ENCODE measurements at regions not wholly inside any gene's neighbourhood (a gene's known extent, or its start where the extent isn't known, plus 50 kb on each side); places are given as distances from the start of the nearest gene placed in this dataset.
"Not testable (repeated sequence)": the region's sequence is repeated elsewhere in the genome, so short reads cannot be mapped to it uniquely, and the experiment has no call there.

- not testable (repeated sequence) for H3K9me3 Mint-ChIP-seq; H3K4me3 Mint-ChIP-seq; H3K36me3 Mint-ChIP-seq (ENCODE audit: low read depth); H3K27ac Mint-ChIP-seq; H3K27me3 Mint-ChIP-seq
- H3K4me1 Mint-ChIP-seq (ENCODE audit: low read depth), result peaks cover 10% of the 10 kb centered on the region
Measured at GRCh38 chr2:111375320-111375883, 254.7 kb downstream of the BCL2L11 start.

- H3K9me3 Mint-ChIP-seq; H3K4me3 Mint-ChIP-seq; H3K27ac Mint-ChIP-seq; H3K27me3 Mint-ChIP-seq; H3K36me3 Mint-ChIP-seq (ENCODE audit: low read depth): not testable (repeated sequence)
- peaks cover 19% of the 10 kb centered on the region for H3K4me1 Mint-ChIP-seq (ENCODE audit: low read depth)
Measured at GRCh38 chr2:111376272-111376970, 255.7 kb downstream of the BCL2L11 start.

GRCh38 chr2:111376971-111377352, 256.2 kb downstream of the BCL2L11 start:
- H3K27ac Mint-ChIP-seq; H3K36me3 Mint-ChIP-seq (ENCODE audit: low read depth); H3K9me3 Mint-ChIP-seq; H3K4me3 Mint-ChIP-seq; H3K27me3 Mint-ChIP-seq: not testable (repeated sequence)
- peaks cover 19% of the 10 kb centered on the region for H3K4me1 Mint-ChIP-seq (ENCODE audit: low read depth)

DNA sequence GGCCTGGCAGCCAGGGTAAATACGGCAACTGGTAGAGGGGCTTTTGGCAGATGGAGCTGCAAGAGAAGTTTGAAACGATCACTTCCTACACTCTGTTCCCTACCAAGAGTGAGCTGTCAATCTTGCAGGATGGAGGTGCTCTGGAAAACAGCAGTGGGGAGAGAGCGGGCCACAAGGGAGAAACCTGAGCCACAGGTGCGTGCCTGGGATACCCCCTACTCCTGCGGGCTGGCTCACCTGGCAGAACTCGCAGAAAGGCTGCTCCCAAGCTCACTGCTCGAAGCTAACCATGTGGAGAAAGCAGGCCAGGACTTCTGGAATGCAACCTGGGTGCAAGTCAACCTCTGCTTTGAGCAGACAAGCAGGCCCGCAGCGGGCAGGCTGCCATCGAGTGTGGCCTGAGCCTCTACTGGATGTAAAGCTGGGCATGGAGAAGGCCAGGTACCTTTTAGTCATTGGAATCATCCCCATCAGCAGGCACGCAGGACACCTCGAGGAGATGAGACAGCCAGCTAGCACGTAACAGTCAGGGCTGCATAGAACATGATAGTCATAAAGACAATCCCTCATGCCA, 256.8 kb downstream of the BCL2L11 start:
- not testable (repeated sequence) for H3K9me3 Mint-ChIP-seq; H3K4me3 Mint-ChIP-seq; H3K27me3 Mint-ChIP-seq; H3K27ac Mint-ChIP-seq; H3K36me3 Mint-ChIP-seq (ENCODE audit: low read depth)
- H3K4me1 Mint-ChIP-seq (ENCODE audit: low read depth), result peaks cover 19% of the 10 kb centered on the region

DNA sequence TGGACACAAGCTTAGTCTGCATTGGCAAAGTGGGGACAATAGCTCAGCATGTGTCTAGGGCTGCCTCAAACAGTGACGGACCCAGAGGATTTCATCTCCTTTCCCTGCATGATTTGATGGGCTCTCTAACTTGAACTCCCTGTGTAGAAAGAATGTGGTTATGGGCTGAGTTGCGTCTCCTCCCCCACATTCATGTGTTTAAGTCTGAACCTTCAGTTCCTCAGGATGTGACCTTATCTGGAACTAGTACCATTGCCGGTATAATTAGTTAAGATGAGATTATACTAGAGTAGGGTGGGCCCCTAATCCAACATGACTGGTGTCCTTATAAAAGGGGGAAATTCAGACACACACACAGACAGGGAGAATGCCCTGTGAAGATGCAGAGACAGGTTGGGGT, 257.6 kb downstream of the BCL2L11 start:
- H3K36me3 Mint-ChIP-seq (ENCODE audit: low read depth); H3K4me3 Mint-ChIP-seq; H3K9me3 Mint-ChIP-seq; H3K27me3 Mint-ChIP-seq; H3K27ac Mint-ChIP-seq: not testable (repeated sequence)
- peaks cover 19% of the 10 kb centered on the region for H3K4me1 Mint-ChIP-seq (ENCODE audit: low read depth)

DNA sequence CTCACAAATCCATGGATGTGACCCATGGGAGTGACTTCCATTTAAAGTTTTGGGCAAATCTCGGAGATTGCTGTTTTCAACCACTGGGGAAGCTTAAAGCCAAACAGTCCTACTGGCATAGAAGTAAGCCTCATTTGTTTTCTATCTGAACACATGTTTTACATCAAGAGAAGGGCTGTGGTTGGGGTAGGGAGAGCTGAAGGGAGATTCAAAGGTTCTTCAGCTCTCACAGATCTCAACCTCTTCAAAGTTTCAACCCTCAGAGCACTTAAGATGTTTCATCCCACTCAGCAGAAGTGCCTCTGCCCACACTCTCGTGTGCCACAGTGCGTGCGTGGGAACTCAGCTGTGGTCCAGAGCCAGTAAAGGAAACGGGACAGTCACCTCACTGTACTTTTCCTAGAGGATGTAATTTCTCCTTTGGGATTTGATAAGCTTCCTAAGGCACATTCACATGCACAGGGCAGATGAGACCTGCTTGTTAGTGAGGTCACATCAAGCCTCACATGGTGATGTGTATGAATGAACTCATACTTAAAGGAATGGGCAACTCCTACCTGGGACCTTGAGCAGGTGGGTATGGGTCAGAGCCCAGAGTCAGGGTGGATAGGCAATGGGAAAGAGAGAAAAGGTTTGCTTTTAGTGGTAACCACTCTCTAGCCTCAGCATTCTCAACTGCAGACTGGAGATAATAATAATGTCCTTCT, 260.2 kb downstream of the BCL2L11 start:
- not testable (repeated sequence) for H3K36me3 Mint-ChIP-seq (ENCODE audit: low read depth); H3K27me3 Mint-ChIP-seq; H3K9me3 Mint-ChIP-seq; H3K4me3 Mint-ChIP-seq
- Mint-ChIP-seq H3K27ac (peak overlapping the region; percentile 46), H3K4me1 (ENCODE audit: low read depth) (peaks cover 13% of the 10 kb centered on the region)

DNA sequence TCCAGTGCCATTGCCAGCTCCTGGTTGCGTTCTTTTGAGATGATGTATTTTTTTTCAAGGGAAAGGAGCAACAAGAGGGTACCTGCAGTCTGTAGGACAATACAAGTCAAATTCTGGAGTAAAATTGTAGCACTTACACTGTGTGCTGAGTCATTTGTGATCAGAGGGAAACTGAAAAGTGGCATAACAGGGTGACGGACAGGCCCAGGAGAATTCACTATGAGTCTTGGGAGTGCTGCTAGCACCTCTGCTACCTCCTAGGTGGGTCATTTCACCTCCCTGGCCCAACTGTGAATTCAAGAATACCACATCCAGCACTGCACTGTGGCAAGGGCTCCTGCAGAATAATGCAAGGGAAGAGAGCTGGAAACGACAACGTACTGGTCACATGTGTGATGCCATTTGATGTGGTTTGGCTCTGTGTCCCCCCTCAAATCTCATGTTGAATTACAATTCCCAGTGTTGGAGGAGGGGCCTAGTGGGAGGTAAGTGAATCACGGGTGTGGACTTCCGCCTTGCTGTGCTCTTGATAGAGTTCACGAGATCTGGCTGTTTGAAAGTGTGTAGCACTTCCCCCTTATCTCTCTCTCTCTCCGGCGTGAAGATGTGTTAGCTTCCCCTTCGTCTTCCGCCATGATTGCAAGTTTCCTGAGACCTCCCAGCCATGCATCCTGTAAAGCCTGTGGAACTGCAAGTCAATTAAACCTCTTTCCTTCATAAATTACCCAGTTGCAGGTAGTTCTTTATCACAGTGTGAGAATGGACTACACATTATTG, 261.0 kb downstream of the BCL2L11 start:
- not testable (repeated sequence) for H3K36me3 Mint-ChIP-seq (ENCODE audit: low read depth); H3K27ac Mint-ChIP-seq; H3K9me3 Mint-ChIP-seq

DNA sequence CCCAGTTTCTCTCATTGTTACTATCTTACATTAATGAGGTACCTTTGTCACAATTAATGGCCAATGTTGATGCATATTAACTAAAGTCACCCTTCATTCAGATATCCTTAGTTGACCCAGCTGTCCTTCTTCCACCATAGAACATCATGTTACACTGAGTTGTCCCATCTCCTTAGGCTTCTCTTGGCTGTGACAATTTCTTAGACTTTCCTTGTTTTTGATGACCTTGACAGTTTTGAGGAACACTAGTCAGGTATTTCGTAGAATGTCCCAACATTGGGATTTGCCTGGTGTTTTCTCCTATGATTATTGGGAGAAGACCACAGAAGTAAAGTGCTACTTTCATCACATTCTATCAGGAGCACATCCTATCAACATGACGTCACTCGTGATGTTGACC, 261.8 kb downstream of the BCL2L11 start:
- H3K27ac Mint-ChIP-seq; H3K9me3 Mint-ChIP-seq; H3K4me3 Mint-ChIP-seq; H3K27me3 Mint-ChIP-seq; H3K36me3 Mint-ChIP-seq (ENCODE audit: low read depth): not testable (repeated sequence)
- H3K4me1 Mint-ChIP-seq (ENCODE audit: low read depth), result peaks cover 13% of the 10 kb centered on the region

More for the DNA sequence above, 261.0 kb downstream of the BCL2L11 start:
- peaks cover 13% of the 10 kb centered on the region for H3K4me1 Mint-ChIP-seq (ENCODE audit: low read depth)
- not testable (repeated sequence) for H3K27me3 Mint-ChIP-seq, H3K4me3 Mint-ChIP-seq

DNA sequence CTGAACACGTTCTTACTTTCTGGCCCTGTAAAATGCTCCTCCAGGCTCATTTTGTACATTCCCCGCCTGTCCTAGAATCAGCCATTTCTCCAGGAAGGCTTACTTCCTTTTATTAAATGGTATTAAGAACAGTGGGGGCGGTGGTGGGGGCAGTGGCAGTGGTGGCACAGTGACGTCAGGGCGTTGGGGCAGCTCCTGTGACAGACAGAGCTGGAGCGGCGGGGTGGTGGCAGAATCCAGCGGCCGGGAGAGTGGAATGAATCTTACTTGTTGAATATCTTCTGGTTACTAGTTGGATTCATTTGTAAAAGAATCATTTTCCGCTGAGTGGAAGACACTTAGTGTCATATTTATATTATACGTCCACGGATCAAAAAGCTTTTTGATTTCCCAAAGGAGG, 262.6 kb downstream of the BCL2L11 start:
- H3K27me3 Mint-ChIP-seq; H3K9me3 Mint-ChIP-seq; H3K36me3 Mint-ChIP-seq (ENCODE audit: low read depth); H3K27ac Mint-ChIP-seq; H3K4me3 Mint-ChIP-seq: not testable (repeated sequence)
- peaks cover 13% of the 10 kb centered on the region for H3K4me1 Mint-ChIP-seq (ENCODE audit: low read depth)

- H3K27me3 Mint-ChIP-seq; H3K36me3 Mint-ChIP-seq (ENCODE audit: low read depth); H3K9me3 Mint-ChIP-seq; H3K27ac Mint-ChIP-seq; H3K4me3 Mint-ChIP-seq: not testable (repeated sequence)
- H3K4me1 Mint-ChIP-seq (ENCODE audit: low read depth), result peaks cover 12% of the 10 kb centered on the region
Measured at GRCh38 chr2:111385226-111385957, 264.7 kb downstream of the BCL2L11 start.

GRCh38 chr2:111390605-111391004, 269.9 kb downstream of the BCL2L11 start:
- not testable (repeated sequence) for H3K4me3 Mint-ChIP-seq; H3K36me3 Mint-ChIP-seq (ENCODE audit: low read depth); H3K4me1 Mint-ChIP-seq (ENCODE audit: low read depth); H3K27me3 Mint-ChIP-seq; H3K9me3 Mint-ChIP-seq
- H3K27ac Mint-ChIP-seq, result peak overlapping the region; percentile 26

- H3K4me3 Mint-ChIP-seq, result peak overlapping the region; percentile 37
- H3K36me3 Mint-ChIP-seq (ENCODE audit: low read depth); H3K9me3 Mint-ChIP-seq; H3K27me3 Mint-ChIP-seq: not testable (repeated sequence)
- H3K27ac Mint-ChIP-seq, result peak overlapping the region; percentile 72
- H3K4me1 Mint-ChIP-seq (ENCODE audit: low read depth), result peaks cover 14% of the 10 kb centered on the region
Measured at GRCh38 chr2:111395350-111396128, 274.8 kb downstream of the BCL2L11 start.

GRCh38 chr2:111400598-111401253, 280.0 kb downstream of the BCL2L11 start:
- peaks cover 14% of the 10 kb centered on the region for H3K4me1 Mint-ChIP-seq (ENCODE audit: low read depth)
- not testable (repeated sequence) for H3K9me3 Mint-ChIP-seq; H3K4me3 Mint-ChIP-seq; H3K27me3 Mint-ChIP-seq; H3K36me3 Mint-ChIP-seq (ENCODE audit: low read depth); H3K27ac Mint-ChIP-seq
